HCT116 (cell line): ENCODE measurements at regions not wholly inside any gene's neighbourhood (a gene's known extent, or its start where the extent isn't known, plus 50 kb on each side); places are given as distances from the start of the nearest gene placed in this dataset.

Experiments used
- ATAC-seq: fragments of 200-7000 bp; cut with Tn5 transposase; 2 replicates; pipeline ENCODE4 v1.9.1; 2020; ENCODE audit warnings: mild to moderate bottlenecking, moderate library complexity
- BruUV-seq: library from RNA; stranded (reverse); fragments of 400-500 nt; replicated peaks from 2 replicates; lab custom pipeline; 2021; lab: Mats Ljungman, UMichigan
- CTCF ChIA-PET: fragments of 300-600 bp; sonication (Branson Sonifier 250); formaldehyde crosslinking; loops from one replicate; lab custom pipeline; 2021; ENCODE audit warnings: antibody characterized with exemption; lab: Charles Lee
- POLR2A ChIA-PET: fragments of 300-600, 350-600 bp; sonication (Branson Sonifier 250); formaldehyde crosslinking; loops from one replicate; lab custom pipeline; 2021; ENCODE audit warnings: antibody characterized with exemption; lab: Charles Lee
- RAD21 ChIA-PET, 2 experiments: fragments of 300-600 bp; sonication (Branson Sonifier 250); formaldehyde crosslinking; loops; one replicate each; lab custom pipeline; 2023; ENCODE audit warnings: low total read pairs in 2 of 2; ENCODE audit not compliant: uncharacterized antibody in 2 of 2, unreplicated experiment in 2 of 2, low non-redundant PET in 1 of 2; lab: Charles Lee
- DNase-seq: peaks from one replicate; pipeline ENCODE4 v3.0.0-alpha.2; 2010; ENCODE audit warnings: low read depth, low spot score
- H2AFZ ChIP-seq: fragments of 200-600 bp; shearing (Covaris generic), sonication (generic); 2 replicates; pipeline ENCODE4 v1.6.1; 2017; ENCODE audit warnings: low read depth, mixed run types, mixed read lengths, antibody characterized with exemption, low read length; ENCODE audit not compliant: poor library complexity, severe bottlenecking
- H3K27ac ChIP-seq: 2 replicates; pipeline ENCODE4 v1.5.1; 2012; ENCODE audit warnings: low read depth, low read length
- H3K27me3 ChIP-seq: fragments of 200-600 bp; sonication (generic); 2 replicates; pipeline ENCODE4 v1.6.1; 2016; ENCODE audit warnings: mixed run types, low read length, mixed read lengths; ENCODE audit not compliant: insufficient read depth
- H3K36me3 ChIP-seq, 2 experiments: fragments of 200-500 bp in 1 of 2; fragments of 200-600 bp in 1 of 2; sonication (Bioruptor generic) in 1 of 2; sonication (generic) in 1 of 2; 2 replicates each; pipeline versions ENCODE4 v1.5.1 to v1.6.1; 2014 to 2016; ENCODE audit warnings: low read length in 2 of 2, inconsistent platforms in 1 of 2, mixed read lengths in 1 of 2, mixed run types in 1 of 2; ENCODE audit not compliant: insufficient read depth in 2 of 2, control insufficient read depth in 1 of 2
- H3K4me1 ChIP-seq, 2 experiments: fragments of 200-600 bp in 1 of 2; sonication (generic) in 1 of 2; 2 replicates each; pipeline versions ENCODE4 v1.5.1 to v1.6.1; 2012 to 2017; ENCODE audit warnings: low read length in 2 of 2, inconsistent platforms in 1 of 2, mild to moderate bottlenecking in 1 of 2, mixed read lengths in 1 of 2, mixed run types in 1 of 2, moderate library complexity in 1 of 2; ENCODE audit not compliant: insufficient read depth in 2 of 2, control insufficient read depth in 1 of 2
- H3K4me2 ChIP-seq: fragments of 200-600 bp; sonication (generic); 2 replicates; pipeline ENCODE4 v1.6.1; 2017; ENCODE audit warnings: mixed run types, low read length, mixed read lengths
- H3K4me3 ChIP-seq, 2 experiments: fragments of 200-600 bp in 1 of 2; sonication (generic) in 1 of 2; replicated peaks in 1 of 2; 2 replicates each; pipeline ENCODE4 v1.5.1; 2011 to 2016; ENCODE audit warnings: low read length in 2 of 2, control low read depth in 1 of 2, low read depth in 1 of 2, mild to moderate bottlenecking in 1 of 2, mixed read lengths in 1 of 2, mixed run types in 1 of 2
- H3K79me2 ChIP-seq: fragments of 200-600 bp; sonication (generic); 2 replicates; pipeline ENCODE4 v1.6.1; 2017; ENCODE audit warnings: mild to moderate bottlenecking, mixed run types, low read length, moderate library complexity, mixed read lengths; ENCODE audit not compliant: insufficient read depth
- H3K9ac ChIP-seq: fragments of 200-600 bp; sonication (generic); 2 replicates; pipeline ENCODE4 v1.6.1; 2016; ENCODE audit warnings: low read length, mixed read lengths
- H3K9me2 ChIP-seq: fragments of 200-600 bp; sonication (generic), shearing (Covaris generic); 2 replicates; pipeline ENCODE4 v1.6.1; 2017; ENCODE audit warnings: mixed run types, mild to moderate bottlenecking, moderate library complexity; ENCODE audit not compliant: insufficient read depth
- H3K9me3 ChIP-seq, 2 experiments: fragments of 200-500 bp in 1 of 2; fragments of 200-600 bp in 1 of 2; sonication (Bioruptor generic) in 1 of 2; sonication (generic) in 1 of 2; 2 replicates each; pipeline ENCODE4 v1.6.1; 2014 to 2017; ENCODE audit warnings: low read length in 2 of 2, mixed read lengths in 2 of 2, inconsistent platforms in 1 of 2, low read depth in 1 of 2, mild to moderate bottlenecking in 1 of 2, mixed run types in 1 of 2, moderate library complexity in 1 of 2; ENCODE audit not compliant: control insufficient read depth in 1 of 2, insufficient read depth in 1 of 2
- H4K20me1 ChIP-seq: fragments of 200-600 bp; sonication (generic), shearing (Covaris generic); 2 replicates; pipeline ENCODE4 v1.6.1; 2017; ENCODE audit warnings: mixed run types, mild to moderate bottlenecking, moderate library complexity; ENCODE audit not compliant: insufficient read depth
- EZH2 ChIP-seq: fragments of 200-600 bp; sonication (generic); IDR thresholded peaks from 2 replicates; pipeline ENCODE4 v1.6.1; 2017; ENCODE audit warnings: antibody characterized with exemption, mixed run types
- POLR2A ChIP-seq: IDR thresholded peaks from 2 replicates; pipeline ENCODE4 v1.7.0; 2011; ENCODE audit warnings: borderline replicate concordance; ENCODE audit not compliant: insufficient read depth, insufficient read length; ENCODE audit errors: extremely low read depth
- SIN3A ChIP-seq: IDR thresholded peaks from 2 replicates; pipeline ENCODE4 v1.6.1; 2012; ENCODE audit warnings: low read depth
- intact Hi-C: fragments of 100-400 bp; cut with micrococcal nuclease; formaldehyde crosslinking; loops from 2 replicates; pipeline ENCODE4 v1.10.0; 2022
- TF ChIP-seq, protein P1 (sequence below), 3 experiments: fragments of 200-600 bp in 1 of 3; sonication (generic) in 1 of 3; IDR thresholded peaks in 2 of 3; conservative IDR thresholded peaks in 1 of 3; 2 replicates each; pipeline ENCODE4 v1.5.1; 2012 to 2017; ENCODE audit warnings: low read depth in 2 of 3, low read length in 2 of 3, antibody characterized with exemption in 1 of 3, borderline replicate concordance in 1 of 3, control low read depth in 1 of 3, mild to moderate bottlenecking in 1 of 3, mixed read lengths in 1 of 3, mixed run types in 1 of 3, moderate library complexity in 1 of 3; ENCODE audit not compliant: insufficient read depth in 1 of 3
- TF ChIP-seq, protein P2 (sequence below): IDR thresholded peaks from 2 replicates; pipeline ENCODE4 v1.6.1; 2011; ENCODE audit warnings: mild to moderate bottlenecking, low read length, moderate library complexity; ENCODE audit not compliant: insufficient replicate concordance; ENCODE audit errors: extremely low read depth

DNA sequence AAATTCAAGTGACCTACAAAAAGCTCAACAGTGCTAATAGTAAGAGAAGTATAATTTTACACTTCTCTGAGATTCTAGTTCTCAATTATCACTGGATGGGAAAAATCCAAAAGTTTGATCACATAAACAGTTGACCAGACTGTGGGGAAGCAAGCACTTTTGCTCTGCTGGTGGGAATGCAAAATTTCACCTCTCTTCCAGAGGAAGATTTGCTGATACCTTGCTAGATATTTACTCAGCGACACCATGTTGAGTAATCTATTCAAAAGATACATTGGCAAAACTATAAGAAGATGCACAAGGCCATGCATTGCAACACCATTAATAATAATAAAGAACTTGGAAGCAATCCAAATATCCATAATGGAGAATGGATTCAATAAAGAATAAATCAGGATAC, 204.4 kb downstream of the MREG start:
- H3K4me2 ChIP-seq: no peak overlapping the region
- POLR2A ChIA-PET: no interaction called here
- no peaks in the 10 kb centered on the region for H4K20me1 ChIP-seq

More for the DNA sequence above, 204.4 kb downstream of the MREG start:
- H3K9ac ChIP-seq: no peak overlapping the region
- RAD21 ChIA-PET: no interaction called here
- BruUV-seq: no TSS peak
- no peak for TF ChIP-seq POLR2A
- TF ChIP-seq, protein P1, sequence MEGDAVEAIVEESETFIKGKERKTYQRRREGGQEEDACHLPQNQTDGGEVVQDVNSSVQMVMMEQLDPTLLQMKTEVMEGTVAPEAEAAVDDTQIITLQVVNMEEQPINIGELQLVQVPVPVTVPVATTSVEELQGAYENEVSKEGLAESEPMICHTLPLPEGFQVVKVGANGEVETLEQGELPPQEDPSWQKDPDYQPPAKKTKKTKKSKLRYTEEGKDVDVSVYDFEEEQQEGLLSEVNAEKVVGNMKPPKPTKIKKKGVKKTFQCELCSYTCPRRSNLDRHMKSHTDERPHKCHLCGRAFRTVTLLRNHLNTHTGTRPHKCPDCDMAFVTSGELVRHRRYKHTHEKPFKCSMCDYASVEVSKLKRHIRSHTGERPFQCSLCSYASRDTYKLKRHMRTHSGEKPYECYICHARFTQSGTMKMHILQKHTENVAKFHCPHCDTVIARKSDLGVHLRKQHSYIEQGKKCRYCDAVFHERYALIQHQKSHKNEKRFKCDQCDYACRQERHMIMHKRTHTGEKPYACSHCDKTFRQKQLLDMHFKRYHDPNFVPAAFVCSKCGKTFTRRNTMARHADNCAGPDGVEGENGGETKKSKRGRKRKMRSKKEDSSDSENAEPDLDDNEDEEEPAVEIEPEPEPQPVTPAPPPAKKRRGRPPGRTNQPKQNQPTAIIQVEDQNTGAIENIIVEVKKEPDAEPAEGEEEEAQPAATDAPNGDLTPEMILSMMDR (IDR thresholded peaks at IDR 0.05 in 2 of 3, conservative IDR thresholded peaks at IDR 0.05 in 1 of 3; ENCODE audit: borderline replicate concordance in 1 of 3, insufficient read depth in 1 of 3, low read depth in 2 of 3, low read length in 2 of 3): peak in 2 of 3 experiments; percentile 33 to 49; a peak in 4 of 6 replicates
- no peak for TF ChIP-seq EZH2
- TF ChIP-seq SIN3A: no peak
- TF ChIP-seq, protein P2, sequence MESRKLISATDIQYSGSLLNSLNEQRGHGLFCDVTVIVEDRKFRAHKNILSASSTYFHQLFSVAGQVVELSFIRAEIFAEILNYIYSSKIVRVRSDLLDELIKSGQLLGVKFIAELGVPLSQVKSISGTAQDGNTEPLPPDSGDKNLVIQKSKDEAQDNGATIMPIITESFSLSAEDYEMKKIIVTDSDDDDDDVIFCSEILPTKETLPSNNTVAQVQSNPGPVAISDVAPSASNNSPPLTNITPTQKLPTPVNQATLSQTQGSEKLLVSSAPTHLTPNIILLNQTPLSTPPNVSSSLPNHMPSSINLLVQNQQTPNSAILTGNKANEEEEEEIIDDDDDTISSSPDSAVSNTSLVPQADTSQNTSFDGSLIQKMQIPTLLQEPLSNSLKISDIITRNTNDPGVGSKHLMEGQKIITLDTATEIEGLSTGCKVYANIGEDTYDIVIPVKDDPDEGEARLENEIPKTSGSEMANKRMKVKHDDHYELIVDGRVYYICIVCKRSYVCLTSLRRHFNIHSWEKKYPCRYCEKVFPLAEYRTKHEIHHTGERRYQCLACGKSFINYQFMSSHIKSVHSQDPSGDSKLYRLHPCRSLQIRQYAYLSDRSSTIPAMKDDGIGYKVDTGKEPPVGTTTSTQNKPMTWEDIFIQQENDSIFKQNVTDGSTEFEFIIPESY: no peak
- TF ChIP-seq, all 23 proteins: peak for 1
- no peak for DNase-seq
- Histone ChIP-seq H2AFZ (no peak overlapping the region), H3K9me2 (no peaks in the 10 kb centered on the region), H3K4me3 (no peak overlapping the region), H3K27me3 (no peaks in the 10 kb centered on the region), H3K27ac (no peak overlapping the region), H3K79me2 (no peaks in the 10 kb centered on the region), H3K9me3 (no peaks in the 10 kb centered on the region), H3K4me1 (no peaks in the 10 kb centered on the region), H3K36me3 (no peaks in the 10 kb centered on the region)
- ATAC-seq: peak; percentile 68
- CTCF ChIA-PET: interaction anchor here (1.3 kb wide), 1 partner anchor 19 kb away, joined by 4 read pairs; no protein-coding TSS in a partner anchor
- intact Hi-C loops: no loop called here
